CD14-positive monocyte (primary cell): ENCODE measurements at regions not wholly inside any gene's neighbourhood (a gene's known extent, or its start where the extent isn't known, plus 50 kb on each side); places are given as distances from the start of the nearest gene placed in this dataset.

Source experiments
- DNase-seq, 3 donors: peaks; one replicate each; pipeline ENCODE4 v3.0.0-alpha.2; 2011 to 2022
- H2AFZ ChIP-seq: 2 replicates; pipeline ENCODE4 v1.6.0; 2012; ENCODE audit warnings: mild to moderate bottlenecking, low read depth, low read length, inconsistent platforms; ENCODE audit not compliant: insufficient read depth, poor library complexity, severe bottlenecking
- H3K27ac ChIP-seq, 2 donors: 1 replicate in 1 of 2; 2 replicates in 1 of 2; pipeline ENCODE4 v1.5.1; 2012 to 2013; ENCODE audit warnings: low read length in 2 of 2, control low read depth in 1 of 2, inconsistent platforms in 1 of 2, low read depth in 1 of 2, mild to moderate bottlenecking in 1 of 2
- H3K27me3 ChIP-seq, 2 donors: one replicate each; pipeline versions ENCODE4 v1.6.0 to v1.6.1; 2011 to 2013; ENCODE audit warnings: low read length in 2 of 2; ENCODE audit not compliant: control insufficient read depth in 2 of 2, insufficient read depth in 2 of 2
- H3K36me3 ChIP-seq, 2 donors: replicated peaks in 1 of 2; 1 replicate in 1 of 2; 2 replicates in 1 of 2; pipeline versions ENCODE4 v1.5.1 to v1.6.1; 2012 to 2013; ENCODE audit warnings: low read length in 2 of 2, control low read depth in 1 of 2, inconsistent platforms in 1 of 2, mild to moderate bottlenecking in 1 of 2; ENCODE audit not compliant: insufficient read depth in 2 of 2, control insufficient read depth in 1 of 2
- H3K4me1 ChIP-seq, 2 donors: 1 replicate in 1 of 2; 2 replicates in 1 of 2; pipeline versions ENCODE4 v1.5.1 to v1.6.1; 2012 to 2013; ENCODE audit warnings: low read length in 2 of 2, control low read depth in 1 of 2, inconsistent platforms in 1 of 2, mild to moderate bottlenecking in 1 of 2, moderate library complexity in 1 of 2; ENCODE audit not compliant: insufficient read depth in 2 of 2, control insufficient read depth in 1 of 2
- H3K4me2 ChIP-seq: replicated peaks from 2 replicates; pipeline ENCODE3; 2012; ENCODE audit warnings: low read length, moderate library complexity, mild to moderate bottlenecking; ENCODE audit not compliant: poor library complexity, severe bottlenecking; ENCODE audit errors: extremely low read depth
- H3K4me3 ChIP-seq, 3 experiments: fragments of 200-600 bp in 1 of 3; sonication (generic) in 1 of 3; replicated peaks in 1 of 3; 1 replicate in 2 of 3; 2 replicates in 1 of 3; pipeline ENCODE4 v1.5.1; 2011 to 2013; ENCODE audit warnings: low read length in 3 of 3, mild to moderate bottlenecking in 3 of 3, control low read depth in 2 of 3, low read depth in 2 of 3, inconsistent platforms in 1 of 3, moderate library complexity in 1 of 3
- H3K79me2 ChIP-seq: 2 replicates; pipeline ENCODE4 v1.6.0; 2012; ENCODE audit warnings: mild to moderate bottlenecking, control low read depth, inconsistent platforms, low read length, moderate library complexity; ENCODE audit not compliant: insufficient read depth
- H3K9ac ChIP-seq: 2 replicates; pipeline ENCODE4 v1.6.0; 2017; ENCODE audit warnings: low read length, mild to moderate bottlenecking; ENCODE audit not compliant: insufficient read depth, poor library complexity, severe bottlenecking
- H3K9me3 ChIP-seq, 2 donors: replicated peaks in 1 of 2; 1 replicate in 1 of 2; 2 replicates in 1 of 2; pipeline versions ENCODE4 v1.5.1 to v1.6.1; 2012 to 2013; ENCODE audit warnings: low read length in 2 of 2, control low read depth in 1 of 2; ENCODE audit not compliant: control insufficient read depth in 1 of 2, insufficient read depth in 1 of 2
- H4K20me1 ChIP-seq: 2 replicates; pipeline ENCODE4 v1.6.0; 2012; ENCODE audit warnings: mild to moderate bottlenecking, low read length, control low read depth, moderate library complexity; ENCODE audit not compliant: insufficient read depth
- H3K27ac Mint-ChIP-seq, 7 donors: one replicate each; pipeline ENCODE4 v1.8.0; 2020; ENCODE audit warnings: mild to moderate bottlenecking in 7 of 7, mixed read lengths in 7 of 7, moderate library complexity in 6 of 7, inconsistent platforms in 2 of 7
- H3K27me3 Mint-ChIP-seq, 3 donors: one replicate each; pipeline ENCODE4 v1.8.0; 2021 to 2022; ENCODE audit warnings: low read depth in 3 of 3, mild to moderate bottlenecking in 3 of 3, mixed read lengths in 3 of 3, moderate library complexity in 3 of 3, inconsistent platforms in 1 of 3
- H3K36me3 Mint-ChIP-seq, 2 donors: one replicate each; pipeline ENCODE4 v1.8.0; 2020; ENCODE audit warnings: mixed read lengths in 2 of 2, inconsistent platforms in 1 of 2, mild to moderate bottlenecking in 1 of 2
- H3K4me1 Mint-ChIP-seq: one replicate; pipeline ENCODE4 v1.8.0; 2020; ENCODE audit warnings: mild to moderate bottlenecking, mixed read lengths
- H3K4me3 Mint-ChIP-seq, 2 donors: one replicate each; pipeline ENCODE4 v1.8.0; 2020; ENCODE audit warnings: mild to moderate bottlenecking in 2 of 2, mixed read lengths in 2 of 2, moderate library complexity in 1 of 2
- H3K9me3 Mint-ChIP-seq, 7 donors: one replicate each; pipeline ENCODE4 v1.8.0; 2020 to 2022; ENCODE audit warnings: mixed read lengths in 7 of 7, mild to moderate bottlenecking in 6 of 7, moderate library complexity in 6 of 7, inconsistent platforms in 2 of 7
- CTCF ChIP-seq: fragments of 200-600 bp; IDR thresholded peaks from one replicate; pipeline ENCODE4 v1.8.0; 2022; ENCODE audit warnings: antibody characterized with exemption, mild to moderate bottlenecking
- WGBS: methylation state at CpG from one replicate; pipeline ENCODE4 v1.1.5; 2013; ENCODE audit warnings: missing lambda C conversion rate; ENCODE audit not compliant: insufficient coverage; 5-methylcytosine and 5-hydroxymethylcytosine counted together
- intact Hi-C, 2 donors: fragments of 100-400 bp; cut with micrococcal nuclease; formaldehyde crosslinking; loops; one replicate each; pipeline versions ENCODE4 v1.15.0 to v1.15.1; 2023

DNA sequence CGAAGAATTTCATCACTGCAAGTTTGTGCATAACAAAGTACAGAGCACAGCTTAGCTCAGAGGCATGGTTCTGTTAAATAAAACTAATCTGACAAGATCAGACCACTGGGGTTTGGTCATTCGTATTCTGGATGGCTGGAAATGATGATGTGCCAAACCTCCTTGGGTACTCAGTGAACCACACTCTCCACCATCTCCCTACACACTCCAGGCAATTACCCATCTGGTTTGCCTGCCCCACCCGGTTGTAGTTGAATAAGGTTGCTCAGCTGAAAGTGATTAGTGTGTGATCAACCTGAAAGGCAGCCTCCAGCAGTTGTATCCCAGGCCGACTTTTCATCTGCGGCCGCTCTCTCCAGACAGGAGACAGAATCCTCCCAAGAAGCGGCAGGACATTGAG is 371.4 kb downstream of the TLE1 start:
- Mint-ChIP-seq H3K27ac (no peak overlapping the region), H3K4me1 (no peaks in the 10 kb centered on the region), H3K9me3 (peaks cover 13 to 30% (median 19%) of the 10 kb centered on the region in 7 donors), H3K36me3 (no peaks in the 10 kb centered on the region), H3K27me3 (peaks cover 1 to 3% (median 1%) of the 10 kb centered on the region in 3 donors), H3K4me3 (no peak overlapping the region)
- WGBS: 97% methylated on average over 4 of the region's 7 CpGs
- Histone ChIP-seq H4K20me1 (no peaks in the 10 kb centered on the region), H3K9ac (no peak overlapping the region), H3K27ac (no peak overlapping the region), H3K27me3 (no peaks in the 10 kb centered on the region), H3K36me3 (no peaks in the 10 kb centered on the region), H3K4me2 (no peak overlapping the region), H3K4me1 (no peaks in the 10 kb centered on the region), H3K9me3 (peaks cover 10 to 22% of the 10 kb centered on the region in 2 donors), H3K4me3 (no peak overlapping the region), H2AFZ (no peak overlapping the region), H3K79me2 (no peaks in the 10 kb centered on the region)
- TF ChIP-seq CTCF: no peak
- no peak for DNase-seq
- intact Hi-C loops: no loop called here

- H3K27ac ChIP-seq: no peak overlapping the region
- H2AFZ ChIP-seq: no peak overlapping the region
- H3K4me3 ChIP-seq: no peak overlapping the region
- 100% methylated on average over 1 of the region's 1 CpG for WGBS
- H3K79me2 ChIP-seq: no peaks in the 10 kb centered on the region
- peaks cover 10 to 22% of the 10 kb centered on the region in 2 donors for H3K9me3 ChIP-seq
- DNase-seq: no peak
- H4K20me1 ChIP-seq: no peaks in the 10 kb centered on the region
- no peaks in the 10 kb centered on the region for H3K4me1 Mint-ChIP-seq
- no peaks in the 10 kb centered on the region for H3K36me3 Mint-ChIP-seq
- no peak overlapping the region for H3K9ac ChIP-seq
- no peaks in the 10 kb centered on the region for H3K27me3 ChIP-seq
- no peaks in the 10 kb centered on the region for H3K4me1 ChIP-seq
- no peak overlapping the region for H3K27ac Mint-ChIP-seq
- H3K9me3 Mint-ChIP-seq: peaks cover 13 to 30% (median 19%) of the 10 kb centered on the region in 7 donors
- no peak overlapping the region for H3K4me3 Mint-ChIP-seq
- peaks cover 1 to 3% (median 1%) of the 10 kb centered on the region in 3 donors for H3K27me3 Mint-ChIP-seq
- no peak for TF ChIP-seq CTCF
- intact Hi-C loops: no loop called here
- no peak overlapping the region for H3K4me2 ChIP-seq
- no peaks in the 10 kb centered on the region for H3K36me3 ChIP-seq
Observed at GRCh38 chr9:81317223-81317622, 372.1 kb downstream of the TLE1 start.
